Adrenal gland (tissue), 9 donors: ENCODE measurements at regions not wholly inside any gene's neighbourhood (a gene's known extent, or its start where the extent isn't known, plus 50 kb on each side); places are given as distances from the start of the nearest gene placed in this dataset.

Experiments
- DNase-seq, 7 donors: peaks; one replicate each; pipeline ENCODE4 v3.0.0-alpha.2; 2019 to 2020
- H3K27ac ChIP-seq, 5 donors: fragments of 200-600 bp; sonication (generic) in 4 of 5; 1 replicate in 3 of 5; 2 replicates in 2 of 5; pipeline versions ENCODE4 v1.5.1 to v1.8.0; 2016 to 2020; ENCODE audit warnings: mild to moderate bottlenecking in 1 of 5
- H3K27me3 ChIP-seq: fragments of 200-600 bp; 2 replicates; pipeline ENCODE4 v1.8.0; 2021
- H3K36me3 ChIP-seq, 2 donors: fragments of 200-600 bp; replicated peaks in 1 of 2; 1 replicate in 1 of 2; 2 replicates in 1 of 2; pipeline versions ENCODE4 v1.5.1 to v1.8.0; 2018 to 2022
- H3K4me1 ChIP-seq, 2 donors: fragments of 200-600 bp; replicated peaks in 1 of 2; 1 replicate in 1 of 2; 2 replicates in 1 of 2; pipeline versions ENCODE4 v1.5.1 to v1.8.0; 2018 to 2021
- H3K4me3 ChIP-seq, 4 donors: fragments of 200-600 bp; sonication (generic) in 3 of 4; one replicate each; pipeline ENCODE4 v1.5.1; 2016 to 2018
- H3K9me3 ChIP-seq, 3 donors: fragments of 200-600 bp; sonication (generic) in 1 of 3; replicated peaks in 1 of 3; 1 replicate in 2 of 3; 2 replicates in 1 of 3; pipeline versions ENCODE4 v1.5.1 to v1.8.0; 2016 to 2021
- POLR2A ChIP-seq, 2 donors: fragments of 450-650 bp; IDR thresholded peaks; one replicate each; pipeline ENCODE4 v1.6.1; 2017; ENCODE audit warnings: antibody characterized with exemption in 2 of 2, mild to moderate bottlenecking in 2 of 2, moderate library complexity in 1 of 2
- WGBS, 4 donors: extraction: QIAGEN DNeasy Blood & Tissue Kit in 2 of 4; methylation state at CpG; one replicate each; pipeline versions ENCODE4 v1.1.5 to v1.1.7; 2013 to 2017; 5-methylcytosine and 5-hydroxymethylcytosine counted together
- intact Hi-C, 2 donors: fragments of 100-400 bp; cut with DNase I; formaldehyde crosslinking; loops; one replicate each; pipeline versions ENCODE4 v1.14.1 to v1.15.0; 2022 to 2023
- TF ChIP-seq, protein P1 (sequence below), 6 experiments: fragments of 450-650 bp in 4 of 6; fragments of 200-600 bp in 2 of 6; sonication (generic) in 1 of 6; IDR thresholded peaks; 1 replicate in 5 of 6; 2 replicates in 1 of 6; pipeline versions ENCODE4 v1.5.1 to v1.8.0; 2016 to 2021; ENCODE audit warnings: antibody characterized with exemption in 6 of 6, mild to moderate bottlenecking in 2 of 6, moderate library complexity in 1 of 6
- donor health status: healthy with polysubstance abuse.
- donor health status: Bipolar disorder and iron deficiency.
- donor health status: DM: yes; HTN: yes; CAD: no.
- donor health status: DM: no; HTN: no; CAD: no.
- donor health status: DM: no; HTN: no; CAD: no.

DNA sequence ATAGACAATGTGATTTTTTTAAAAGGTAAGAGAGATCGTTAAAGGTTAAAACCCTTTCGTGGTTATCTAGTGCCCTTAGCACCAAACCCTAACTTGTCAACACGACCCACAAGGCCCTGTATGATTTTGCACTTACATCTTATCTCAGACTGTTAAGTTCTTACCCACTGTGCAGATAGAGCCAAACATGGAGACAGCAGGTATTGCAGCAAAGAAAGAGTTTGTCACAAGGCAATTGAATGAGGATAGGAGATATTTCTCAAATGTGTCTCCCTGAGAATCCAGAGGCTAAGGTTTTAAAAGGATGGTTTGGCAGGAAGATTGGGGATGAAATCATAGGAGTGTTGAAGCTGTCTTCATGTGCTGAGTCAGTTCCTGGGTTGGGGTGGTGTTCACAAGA, 313.4 kb downstream of the AEBP2 start:
- no peak for DNase-seq
- WGBS, 4 donors: 83 to 90% (median 84%) methylated on average over 3 of the region's 3 CpGs
- Histone ChIP-seq H3K4me3 (no peak overlapping the region), H3K27ac (no peak overlapping the region), H3K27me3 (no peaks in the 10 kb centered on the region), H3K36me3 (no peaks in the 10 kb centered on the region), H3K4me1 (no peaks in the 10 kb centered on the region), H3K9me3 (no peaks in the 10 kb centered on the region)
- intact Hi-C loops: no loop called here
- TF ChIP-seq POLR2A (IDR thresholded peaks at IDR 0.05): no peak
- TF ChIP-seq, protein P1, sequence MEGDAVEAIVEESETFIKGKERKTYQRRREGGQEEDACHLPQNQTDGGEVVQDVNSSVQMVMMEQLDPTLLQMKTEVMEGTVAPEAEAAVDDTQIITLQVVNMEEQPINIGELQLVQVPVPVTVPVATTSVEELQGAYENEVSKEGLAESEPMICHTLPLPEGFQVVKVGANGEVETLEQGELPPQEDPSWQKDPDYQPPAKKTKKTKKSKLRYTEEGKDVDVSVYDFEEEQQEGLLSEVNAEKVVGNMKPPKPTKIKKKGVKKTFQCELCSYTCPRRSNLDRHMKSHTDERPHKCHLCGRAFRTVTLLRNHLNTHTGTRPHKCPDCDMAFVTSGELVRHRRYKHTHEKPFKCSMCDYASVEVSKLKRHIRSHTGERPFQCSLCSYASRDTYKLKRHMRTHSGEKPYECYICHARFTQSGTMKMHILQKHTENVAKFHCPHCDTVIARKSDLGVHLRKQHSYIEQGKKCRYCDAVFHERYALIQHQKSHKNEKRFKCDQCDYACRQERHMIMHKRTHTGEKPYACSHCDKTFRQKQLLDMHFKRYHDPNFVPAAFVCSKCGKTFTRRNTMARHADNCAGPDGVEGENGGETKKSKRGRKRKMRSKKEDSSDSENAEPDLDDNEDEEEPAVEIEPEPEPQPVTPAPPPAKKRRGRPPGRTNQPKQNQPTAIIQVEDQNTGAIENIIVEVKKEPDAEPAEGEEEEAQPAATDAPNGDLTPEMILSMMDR (IDR thresholded peaks at IDR 0.05): no peak

DNA sequence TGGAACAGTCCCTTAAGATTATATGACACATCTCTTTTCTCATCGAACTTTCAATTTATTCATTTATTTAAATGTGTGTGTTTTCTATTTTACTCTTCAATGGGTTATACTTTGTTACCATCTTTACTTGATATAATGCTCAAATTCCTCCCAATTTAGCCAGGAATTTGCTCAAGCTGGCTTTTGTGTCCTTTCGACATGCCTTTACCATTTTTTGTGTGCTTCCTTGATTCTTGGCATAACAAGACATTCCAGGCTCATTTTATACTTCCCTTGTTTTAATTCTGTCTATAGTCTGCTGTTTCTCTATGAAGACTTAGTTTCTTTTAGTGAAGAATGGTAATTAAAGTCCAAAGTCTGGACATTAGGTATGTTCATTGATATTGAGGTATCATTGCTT, 315.8 kb downstream of the AEBP2 start:
- Histone ChIP-seq H3K9me3 (no peaks in the 10 kb centered on the region), H3K36me3 (no peaks in the 10 kb centered on the region), H3K4me3 (no peak overlapping the region), H3K4me1 (no peaks in the 10 kb centered on the region), H3K27ac (no peak overlapping the region), H3K27me3 (no peaks in the 10 kb centered on the region)
- 85 to 89% (median 87%) methylated on average over 2 of the region's 2 CpGs for WGBS, 4 donors
- TF ChIP-seq POLR2A (IDR thresholded peaks at IDR 0.05): no peak
- TF ChIP-seq, protein P1 (IDR thresholded peaks at IDR 0.05): no peak
- DNase-seq: no peak
- intact Hi-C loops: no loop called here

- no peaks in the 10 kb centered on the region for H3K27me3 ChIP-seq
- DNase-seq: no peak
- TF ChIP-seq, protein P1 (IDR thresholded peaks at IDR 0.05): peak; percentile 39 to 66 (median 56)
- TF ChIP-seq POLR2A (IDR thresholded peaks at IDR 0.05): no peak
- H3K9me3 ChIP-seq: no peaks in the 10 kb centered on the region
- no peaks in the 10 kb centered on the region for H3K36me3 ChIP-seq
- H3K4me1 ChIP-seq: no peaks in the 10 kb centered on the region
- intact Hi-C loops: no loop called here
- WGBS, 4 donors: 42 to 49% (median 47%) methylated on average over 7 of the region's 7 CpGs
- no peak overlapping the region for H3K27ac ChIP-seq
- H3K4me3 ChIP-seq: no peak overlapping the region
Observed at GRCh38 chr12:19757317-19757877, 318.1 kb downstream of the AEBP2 start.

- TF ChIP-seq POLR2A (IDR thresholded peaks at IDR 0.05): no peak
- TF ChIP-seq, protein P1 (IDR thresholded peaks at IDR 0.05): no peak
- no peak for DNase-seq
- Histone ChIP-seq H3K4me3 (no peak overlapping the region), H3K27ac (no peak overlapping the region), H3K9me3 (no peaks in the 10 kb centered on the region), H3K36me3 (no peaks in the 10 kb centered on the region), H3K27me3 (no peaks in the 10 kb centered on the region), H3K4me1 (no peaks in the 10 kb centered on the region)
- intact Hi-C loops: no loop called here
Observed at GRCh38 chr12:19759227-19759626, 319.9 kb downstream of the AEBP2 start.
